HG02885 (cell line): ENCODE measurements at regions not wholly inside any gene's neighbourhood (a gene's known extent, or its start where the extent isn't known, plus 50 kb on each side); places are given as distances from the start of the nearest gene placed in this dataset.
"Not testable (repeated sequence)": the region's sequence is repeated elsewhere in the genome, so short reads cannot be mapped to it uniquely, and the experiment has no call there.

Experiments used
- ATAC-seq: cut with Tn5 transposase; IDR thresholded peaks from one replicate; pipeline ENCODE4 v1.9.1; 2021; ENCODE audit warnings: mild to moderate bottlenecking; ENCODE audit not compliant: unreplicated experiment, poor library complexity

DNA sequence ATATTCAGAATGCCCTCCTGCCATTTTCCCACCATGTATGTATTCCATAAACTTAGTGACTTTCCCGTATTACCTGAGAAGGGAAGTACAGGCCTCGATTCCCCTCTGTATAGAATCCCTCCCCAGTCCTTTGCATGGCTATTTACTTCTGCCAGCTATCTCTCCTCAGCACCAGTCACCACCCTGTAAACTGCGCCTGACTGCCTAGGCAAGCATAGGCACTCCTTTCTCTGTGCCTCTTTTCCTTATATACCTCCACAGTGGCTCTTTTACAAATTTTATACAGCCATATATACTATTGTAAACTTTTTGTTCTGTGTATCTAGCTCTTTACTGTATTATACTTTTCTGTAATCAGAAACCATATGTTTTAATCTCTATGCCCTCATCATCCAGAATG is 130.9 kb upstream of the TET2 start:
- no peak for ATAC-seq

DNA sequence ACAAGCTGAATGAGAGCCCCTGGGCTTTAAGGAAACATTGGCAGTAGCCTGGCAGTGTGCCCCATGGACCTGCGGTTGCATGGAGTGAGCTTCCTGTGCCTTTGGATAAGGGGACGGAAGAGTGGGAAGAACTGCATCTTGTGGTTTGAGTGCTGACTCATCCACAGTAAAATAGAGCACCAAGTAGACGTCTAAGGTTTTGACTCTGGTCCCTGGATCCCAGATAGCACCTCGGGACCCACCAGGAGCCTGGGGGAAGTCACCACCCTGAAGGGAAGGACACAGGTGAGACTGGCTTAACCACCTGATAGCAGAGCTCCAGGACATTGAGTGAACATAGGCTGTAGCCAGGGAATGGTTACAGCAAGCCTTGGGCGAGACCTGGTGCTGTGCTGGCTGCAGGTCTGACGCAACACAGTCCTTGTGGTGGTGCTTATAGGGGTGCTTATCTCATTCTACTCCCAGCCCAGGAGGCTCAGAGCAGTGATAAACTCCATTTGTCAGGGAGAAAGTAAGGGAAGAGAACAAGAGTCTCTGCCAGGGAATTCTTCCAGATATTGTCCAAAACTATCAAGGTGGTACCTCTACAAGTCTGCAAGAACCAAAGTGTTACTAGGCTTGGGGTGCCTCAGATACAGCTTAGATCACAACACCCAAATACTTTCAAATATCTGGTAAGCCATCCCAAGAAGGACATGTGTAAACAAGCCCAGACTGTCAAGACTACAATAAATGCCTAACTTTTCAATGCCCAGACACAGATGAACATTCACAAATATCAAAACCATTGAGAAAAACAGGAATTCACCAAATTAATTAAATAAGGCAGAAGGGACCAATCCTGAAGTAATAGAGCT is 123.6 kb upstream of the TET2 start:
- no peak for ATAC-seq

DNA sequence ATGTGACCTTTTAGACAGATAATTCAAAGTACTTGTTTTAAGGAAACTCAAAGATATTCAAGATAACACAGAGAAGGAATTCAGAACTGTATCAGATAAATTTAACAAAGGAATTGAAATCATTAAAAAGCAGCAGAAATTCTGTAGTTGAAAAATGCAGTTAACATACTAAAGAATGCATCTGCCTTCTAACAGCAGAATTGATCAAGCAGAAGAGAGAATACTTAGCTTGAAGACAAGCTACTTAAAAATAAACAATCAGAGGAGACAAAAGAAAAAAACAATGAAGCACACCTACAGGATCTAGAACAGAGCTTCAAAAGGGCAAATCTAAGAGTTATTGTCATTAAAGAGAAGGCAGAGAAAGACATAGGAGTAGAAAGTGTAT is 123.0 kb upstream of the TET2 start:
- no peak for ATAC-seq

DNA sequence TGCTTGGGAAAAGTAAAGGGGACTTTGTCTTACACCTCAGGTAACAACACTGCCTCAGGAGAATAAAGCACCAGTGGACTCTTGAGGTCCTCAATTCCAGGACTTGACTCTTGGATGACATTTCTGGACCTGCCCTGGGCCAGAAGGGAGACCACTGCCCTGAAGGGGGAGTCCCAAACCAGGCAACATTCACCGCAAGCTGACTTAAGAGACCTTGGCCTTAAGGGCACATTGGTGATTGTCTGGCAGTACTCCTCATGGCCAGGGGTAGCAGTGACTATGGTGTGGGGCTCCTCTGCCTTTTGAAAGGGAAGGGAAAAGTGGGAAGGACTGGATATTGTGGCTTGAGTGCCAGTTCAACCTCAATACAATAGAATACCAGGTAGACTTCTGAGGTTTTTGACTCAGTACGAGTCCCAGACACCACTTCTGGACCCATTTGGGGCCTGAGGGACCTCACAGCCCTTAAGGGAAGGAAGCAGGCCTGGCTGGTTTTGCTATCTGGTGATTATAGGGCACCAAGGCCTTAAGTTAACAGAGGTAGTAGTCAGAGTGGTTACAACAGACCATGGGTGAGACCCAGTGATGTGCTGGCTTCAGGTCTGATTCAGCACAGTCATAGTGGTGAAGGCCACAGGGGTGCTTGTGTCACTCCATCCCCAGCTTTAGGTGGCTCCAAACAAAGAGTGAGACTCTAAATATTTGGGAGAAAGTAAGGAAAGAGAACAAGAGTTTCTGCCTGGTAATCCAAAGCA is 121.2 kb upstream of the TET2 start:
- ATAC-seq = no peak

DNA sequence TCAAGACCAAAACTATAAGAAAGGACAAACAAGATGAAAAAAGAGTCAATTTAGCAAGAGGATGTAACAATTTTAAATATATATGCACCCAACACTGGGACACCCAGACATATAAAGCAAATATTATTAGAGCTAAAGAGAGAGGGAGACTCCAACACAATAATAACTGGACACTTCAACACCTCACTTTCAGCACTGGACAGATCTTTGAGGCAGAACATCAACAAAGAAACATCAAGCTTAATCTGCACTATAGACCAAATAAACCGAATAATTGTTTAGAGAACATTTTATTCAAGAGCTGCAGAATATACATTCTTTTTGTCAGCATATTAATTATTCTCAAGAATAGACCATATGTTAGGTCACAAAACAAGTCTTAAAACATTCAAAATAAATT is 109.7 kb upstream of the TET2 start:
- no peak for ATAC-seq

DNA sequence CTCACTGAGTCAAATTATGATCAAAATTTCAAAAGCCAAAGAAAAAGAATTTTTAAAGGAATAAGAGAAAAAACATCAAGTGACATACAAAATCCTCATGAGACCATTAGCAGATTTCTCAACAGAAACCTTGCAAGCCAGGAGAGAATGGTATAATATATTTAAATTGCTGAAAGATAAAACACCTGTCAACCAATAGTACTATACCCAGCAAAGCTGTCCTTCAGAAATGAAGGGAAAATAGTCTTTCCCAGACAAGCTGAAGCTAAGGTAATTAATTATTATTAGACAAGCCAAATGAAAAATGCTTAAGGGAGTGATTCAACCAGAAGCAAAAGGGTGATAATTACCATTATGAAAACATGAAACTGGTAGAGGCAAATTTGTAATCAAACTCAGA is 104.2 kb upstream of the TET2 start:
- no peak for ATAC-seq

DNA sequence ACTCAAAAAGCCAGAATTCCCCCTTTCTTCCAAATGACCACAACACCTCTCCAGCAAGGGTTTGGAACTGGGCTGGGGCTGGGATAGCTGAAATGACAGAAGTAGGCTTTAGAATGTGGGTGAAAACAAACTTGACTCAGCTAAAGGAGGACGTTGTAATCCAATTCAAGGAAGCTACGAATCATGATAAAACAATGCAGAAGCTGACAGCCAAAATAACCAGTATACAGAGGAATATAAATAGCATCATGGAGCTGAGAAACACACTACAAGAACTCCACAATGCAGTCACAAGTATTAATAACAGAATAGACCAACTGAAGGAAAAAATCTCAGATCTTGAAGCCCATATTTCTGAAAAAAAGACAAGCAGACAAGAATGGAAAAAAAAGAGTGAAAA is 95.8 kb upstream of the TET2 start:
- no peak for ATAC-seq

DNA sequence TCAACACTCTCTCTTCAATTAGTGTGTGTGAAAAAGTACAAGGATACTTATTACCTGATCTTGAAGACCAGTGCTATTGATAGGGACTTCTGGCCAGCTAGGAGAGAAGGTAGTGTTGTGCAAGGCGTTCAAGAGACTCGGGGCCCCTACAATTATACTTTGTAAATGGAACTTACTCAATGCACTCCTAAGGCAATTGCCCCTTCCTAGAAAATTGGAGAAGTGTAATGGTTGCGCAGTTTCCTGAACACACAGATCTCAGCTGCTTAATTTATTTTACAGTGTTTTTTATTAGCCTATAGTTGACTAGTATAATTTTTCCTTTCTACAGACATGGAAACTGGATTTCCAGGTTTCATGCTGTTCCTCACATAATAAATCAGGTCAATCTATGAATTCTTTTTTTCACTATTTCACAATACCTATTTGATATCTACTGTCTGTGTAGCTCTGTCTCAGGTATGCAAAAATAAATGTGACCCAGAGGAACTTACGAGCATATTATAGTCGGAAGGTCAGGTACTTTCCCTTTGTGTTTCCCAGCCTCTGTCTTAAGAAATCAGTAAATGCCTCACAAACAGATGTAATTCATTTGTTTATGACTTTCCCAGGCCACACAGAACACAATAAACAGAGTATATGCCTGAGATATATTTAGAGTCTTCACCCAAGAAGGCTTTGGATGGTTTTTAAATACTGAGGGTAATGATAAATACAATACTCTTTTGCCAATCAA is 89.1 kb upstream of the TET2 start:
- no peak for ATAC-seq

DNA sequence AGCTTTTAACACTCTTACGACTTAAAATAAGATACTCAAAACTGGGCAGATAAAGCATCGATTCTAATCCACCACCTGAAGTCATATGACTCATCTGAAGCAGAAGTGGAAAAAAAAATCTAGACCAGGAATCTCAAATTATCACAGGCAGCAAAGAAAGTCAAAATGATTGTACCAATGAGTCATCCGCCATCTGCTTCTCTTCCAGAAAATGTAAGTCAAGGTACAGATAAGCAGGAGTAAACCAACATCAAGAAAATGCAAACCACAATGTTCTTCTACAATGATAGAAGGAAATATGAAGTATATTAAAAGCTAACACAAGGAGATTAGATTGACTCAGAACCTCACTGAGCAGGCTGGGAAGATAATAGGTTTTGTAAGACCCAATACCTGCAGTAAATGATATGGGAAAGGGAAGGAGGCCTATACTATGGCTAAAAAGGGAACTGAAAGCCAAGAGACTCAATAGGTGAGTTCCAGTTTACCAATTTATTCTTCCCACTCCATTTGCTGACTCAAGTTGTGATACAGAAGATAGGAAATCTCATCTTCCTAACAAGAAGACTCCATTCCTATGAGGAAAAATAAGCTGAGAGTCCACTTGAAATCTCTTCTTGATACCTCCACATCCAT is 88.4 kb upstream of the TET2 start:
- ATAC-seq = no peak

DNA sequence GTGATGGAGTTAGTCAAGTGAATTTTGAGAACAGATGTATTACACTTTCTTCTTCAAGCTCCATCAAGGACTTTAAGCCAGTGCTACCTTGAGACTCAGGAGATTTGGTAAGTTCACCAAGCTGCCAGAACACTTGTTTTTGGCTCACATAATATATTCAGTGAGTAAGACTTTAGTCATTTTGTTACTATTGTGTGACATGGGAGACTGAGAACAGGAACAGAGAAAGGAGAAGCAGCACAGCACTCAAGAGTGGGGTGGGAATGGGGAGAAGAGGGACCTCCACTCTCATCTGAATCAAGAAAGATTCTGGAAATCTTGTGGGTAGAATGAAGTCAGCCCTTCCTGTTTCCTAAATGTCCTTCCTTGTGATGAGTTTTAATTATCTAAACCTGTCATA is 87.3 kb upstream of the TET2 start:
- peak; percentile 32 for ATAC-seq

DNA sequence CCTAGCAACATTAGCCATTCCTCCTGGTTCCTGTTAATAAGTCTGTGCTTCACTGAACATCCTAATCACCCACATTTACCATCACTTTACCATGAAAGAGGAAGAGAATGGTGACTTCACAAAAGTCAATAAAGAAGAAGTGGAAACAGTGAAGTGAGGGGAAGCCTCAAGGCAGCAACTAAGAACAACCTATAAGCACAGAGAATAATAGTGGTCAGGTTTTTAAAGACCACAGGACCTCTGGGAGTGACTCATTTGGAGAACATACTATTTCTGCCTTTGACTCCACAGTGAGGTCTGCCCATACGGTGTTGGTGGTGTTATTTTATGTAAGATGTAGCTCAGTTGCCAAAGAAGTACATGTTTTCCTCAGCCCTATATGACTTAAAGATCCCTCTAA is 86.0 kb upstream of the TET2 start:
- peak; percentile 90 for ATAC-seq

DNA sequence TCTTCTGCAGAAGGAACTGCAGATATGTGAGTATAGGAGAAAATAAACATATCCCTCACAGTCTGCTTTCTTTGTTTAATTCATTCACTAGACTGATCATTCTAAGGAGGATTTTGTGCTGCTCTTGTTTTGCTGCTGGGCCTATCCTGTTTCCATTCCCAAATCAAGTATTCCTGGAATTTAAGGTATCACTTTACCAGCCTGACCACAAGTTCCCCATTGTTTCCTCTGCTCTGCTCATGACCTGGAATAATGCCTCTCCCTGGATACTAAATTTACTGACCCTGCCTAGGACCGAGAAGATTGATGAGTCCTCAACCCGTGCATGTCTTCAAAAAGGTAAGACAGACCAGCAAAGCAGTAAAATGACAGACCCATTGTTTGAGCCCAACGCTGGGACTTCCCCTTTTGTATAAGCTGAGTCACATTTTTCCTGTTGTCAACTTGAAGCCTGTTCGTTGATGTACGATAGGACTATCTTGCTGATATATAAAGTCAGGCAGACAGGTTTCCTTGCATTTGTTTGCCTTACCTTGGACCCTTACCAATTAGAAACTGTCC is 85.5 kb upstream of the TET2 start:
- ATAC-seq = peak; percentile 42

DNA sequence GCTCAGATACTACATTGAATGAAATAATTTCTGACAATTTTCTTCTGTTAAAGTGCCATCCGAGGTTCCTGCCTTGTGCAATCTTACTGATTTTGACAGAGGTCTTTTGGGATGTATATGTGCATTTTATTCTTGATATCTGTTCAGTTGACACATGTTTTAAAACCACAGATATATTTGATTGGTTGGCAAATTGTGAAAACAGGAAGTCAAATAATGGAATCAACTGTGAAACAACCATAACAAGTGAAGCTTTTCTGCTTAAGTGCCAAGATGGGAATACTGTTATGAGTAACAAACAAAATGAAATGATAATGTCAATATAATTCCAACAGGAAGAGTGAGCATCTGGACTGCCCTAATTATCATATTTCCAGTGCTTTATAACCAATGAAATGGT is 84.9 kb upstream of the TET2 start:
- no peak for ATAC-seq

DNA sequence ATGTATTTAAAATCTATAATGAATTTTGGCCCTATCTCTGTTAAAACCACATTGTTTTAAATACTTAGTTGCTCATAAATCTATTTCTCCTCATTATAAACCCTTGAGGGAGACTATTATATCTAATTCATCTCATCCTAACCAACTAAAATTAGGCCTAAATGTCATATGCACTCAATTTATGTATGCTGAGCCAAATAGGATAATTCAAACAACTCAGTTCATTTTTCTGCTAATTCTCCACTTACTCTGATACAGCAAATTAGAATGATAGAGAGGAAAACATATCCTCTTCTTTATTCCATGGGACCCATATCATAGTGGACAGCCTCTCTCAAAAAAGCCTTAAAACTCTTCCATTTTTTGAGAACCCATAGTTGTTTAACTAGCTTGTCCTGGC is 80.3 kb upstream of the TET2 start:
- ATAC-seq = no peak

DNA sequence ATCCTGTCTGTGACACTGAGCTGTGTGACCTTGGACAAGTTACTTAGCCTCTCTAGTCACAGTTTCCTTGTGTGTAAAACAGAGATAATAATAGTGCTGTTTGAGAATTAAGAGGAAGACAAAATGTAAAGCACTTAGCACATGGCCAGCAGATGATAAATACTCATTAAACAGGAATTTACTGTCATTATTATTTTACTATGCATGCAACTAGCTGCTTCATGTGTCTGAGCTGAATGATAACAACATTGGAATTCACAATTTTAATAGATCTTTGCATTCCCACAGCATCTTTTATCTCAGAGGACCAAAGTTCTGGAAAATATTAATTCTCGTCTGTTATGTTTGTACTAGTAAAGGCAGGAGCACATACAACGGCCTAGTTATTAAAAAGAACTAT is 79.2 kb upstream of the TET2 start:
- no peak for ATAC-seq

DNA sequence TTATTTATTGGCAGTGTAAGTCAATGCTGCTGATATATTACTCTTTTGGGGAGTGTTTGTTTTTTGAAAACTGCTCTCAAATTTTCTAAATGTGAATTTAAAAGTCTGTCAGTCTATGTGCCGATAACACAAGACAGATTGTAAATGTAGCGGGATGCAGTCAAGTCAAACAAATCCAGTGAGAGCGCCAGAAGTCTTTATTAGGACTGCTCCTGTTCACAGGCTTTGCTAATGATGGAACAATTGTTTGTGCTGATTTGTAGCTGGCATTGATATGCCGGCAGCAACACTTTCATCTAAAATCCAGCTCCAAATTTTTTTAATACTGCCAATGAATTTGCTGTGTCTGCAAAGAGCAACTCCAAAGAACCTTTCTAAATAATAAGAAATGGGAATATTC is 78.7 kb upstream of the TET2 start:
- ATAC-seq = no peak

DNA sequence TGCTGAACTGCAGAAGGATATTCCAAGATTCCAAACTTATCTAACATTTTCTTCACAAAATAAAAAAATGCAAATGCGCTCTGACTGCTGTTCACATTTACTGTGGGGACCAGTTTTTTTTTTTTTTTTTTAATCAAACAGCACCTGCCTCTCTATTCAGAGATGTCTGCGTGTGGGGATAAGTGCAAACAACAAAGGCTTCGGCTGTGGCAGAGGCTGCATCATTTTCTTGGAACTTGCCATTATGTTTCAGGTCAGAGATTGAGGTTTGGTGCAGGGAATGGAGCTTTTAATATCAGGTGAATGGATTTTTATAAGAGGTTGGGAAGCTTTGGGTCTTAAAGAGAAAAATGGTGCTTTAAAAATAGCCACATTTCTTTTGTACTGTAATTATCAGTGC is 78.2 kb upstream of the TET2 start:
- no peak for ATAC-seq

DNA sequence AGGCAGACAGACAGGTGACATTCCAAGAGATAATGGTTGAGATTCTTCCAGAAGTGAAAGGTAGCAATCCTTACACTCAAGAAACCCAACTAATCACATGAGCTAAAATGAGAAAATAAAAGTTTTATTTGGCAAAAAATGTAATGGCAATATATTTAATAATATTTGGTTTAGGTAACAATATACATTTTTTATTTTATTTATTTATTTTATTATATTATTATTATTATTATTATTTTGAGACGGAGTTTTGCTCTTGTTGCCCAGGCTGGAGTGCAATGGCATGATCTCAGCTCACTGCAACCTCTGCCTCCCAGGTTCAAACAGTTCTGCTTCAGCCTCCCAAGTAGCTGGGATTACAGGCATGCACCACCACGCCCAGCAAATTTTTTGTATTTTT is 74.6 kb upstream of the TET2 start:
- not testable (repeated sequence) for ATAC-seq

DNA sequence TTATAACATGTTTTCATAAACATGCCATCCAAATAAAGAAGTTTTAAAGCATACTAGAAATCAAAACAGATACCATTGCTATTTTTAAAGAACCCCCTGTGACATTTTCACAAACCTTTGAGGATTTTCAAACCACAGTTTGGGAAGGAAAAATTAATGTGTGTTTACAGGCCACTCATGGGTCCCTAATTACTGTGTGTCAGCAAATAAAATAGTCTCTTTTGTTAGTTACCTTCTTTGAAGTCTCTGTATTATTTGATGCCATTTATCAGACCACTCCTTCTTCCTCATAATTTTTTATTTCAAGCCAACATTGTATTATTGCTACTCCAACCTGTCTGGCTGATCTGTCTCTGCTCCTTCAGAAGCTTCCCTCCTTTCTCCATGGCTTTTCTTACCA is 72.6 kb upstream of the TET2 start:
- no peak for ATAC-seq

DNA sequence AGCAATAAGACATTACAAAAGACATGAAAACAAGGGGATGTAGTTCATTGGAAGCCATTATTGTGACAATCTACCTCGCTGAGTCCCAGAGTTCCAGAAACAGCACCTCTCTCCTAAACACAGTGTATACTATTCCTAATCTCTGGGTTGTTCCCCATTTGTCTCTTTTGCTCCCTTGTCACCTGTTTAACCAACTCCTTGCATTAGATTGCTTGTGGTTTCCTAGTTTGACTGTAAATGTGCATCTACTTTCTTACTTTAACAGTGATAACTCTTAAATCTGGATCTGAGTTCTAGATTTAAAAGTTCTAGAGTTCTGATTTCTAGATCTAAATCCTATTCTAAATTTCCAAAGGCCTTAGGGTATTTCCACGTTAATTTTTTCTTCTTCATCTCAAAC is 71.6 kb upstream of the TET2 start:
- ATAC-seq = peak; percentile 58
